HCT116 (cell line): ENCODE measurements at regions not wholly inside any gene's neighbourhood (a gene's known extent, or its start where the extent isn't known, plus 50 kb on each side); places are given as distances from the start of the nearest gene placed in this dataset.

Experiments
- ATAC-seq: fragments of 200-7000 bp; cut with Tn5 transposase; 2 replicates; pipeline ENCODE4 v1.9.1; 2020; ENCODE audit warnings: mild to moderate bottlenecking, moderate library complexity
- BruUV-seq: library from RNA; stranded (reverse); fragments of 400-500 nt; replicated peaks from 2 replicates; lab custom pipeline; 2021; lab: Mats Ljungman, UMichigan
- CTCF ChIA-PET: fragments of 300-600 bp; sonication (Branson Sonifier 250); formaldehyde crosslinking; loops from one replicate; lab custom pipeline; 2021; ENCODE audit warnings: antibody characterized with exemption; lab: Charles Lee
- POLR2A ChIA-PET: fragments of 300-600, 350-600 bp; sonication (Branson Sonifier 250); formaldehyde crosslinking; loops from one replicate; lab custom pipeline; 2021; ENCODE audit warnings: antibody characterized with exemption; lab: Charles Lee
- RAD21 ChIA-PET, 2 experiments: fragments of 300-600 bp; sonication (Branson Sonifier 250); formaldehyde crosslinking; loops; one replicate each; lab custom pipeline; 2023; ENCODE audit warnings: low total read pairs in 2 of 2; ENCODE audit not compliant: uncharacterized antibody in 2 of 2, unreplicated experiment in 2 of 2, low non-redundant PET in 1 of 2; lab: Charles Lee
- DNase-seq: peaks from one replicate; pipeline ENCODE4 v3.0.0-alpha.2; 2010; ENCODE audit warnings: low read depth, low spot score
- H2AFZ ChIP-seq: fragments of 200-600 bp; shearing (Covaris generic), sonication (generic); 2 replicates; pipeline ENCODE4 v1.6.1; 2017; ENCODE audit warnings: low read depth, mixed run types, mixed read lengths, antibody characterized with exemption, low read length; ENCODE audit not compliant: poor library complexity, severe bottlenecking
- H3K27ac ChIP-seq: 2 replicates; pipeline ENCODE4 v1.5.1; 2012; ENCODE audit warnings: low read depth, low read length
- H3K27me3 ChIP-seq: fragments of 200-600 bp; sonication (generic); 2 replicates; pipeline ENCODE4 v1.6.1; 2016; ENCODE audit warnings: mixed run types, low read length, mixed read lengths; ENCODE audit not compliant: insufficient read depth
- H3K36me3 ChIP-seq, 2 experiments: fragments of 200-500 bp in 1 of 2; fragments of 200-600 bp in 1 of 2; sonication (Bioruptor generic) in 1 of 2; sonication (generic) in 1 of 2; 2 replicates each; pipeline versions ENCODE4 v1.5.1 to v1.6.1; 2014 to 2016; ENCODE audit warnings: low read length in 2 of 2, inconsistent platforms in 1 of 2, mixed read lengths in 1 of 2, mixed run types in 1 of 2; ENCODE audit not compliant: insufficient read depth in 2 of 2, control insufficient read depth in 1 of 2
- H3K4me1 ChIP-seq, 2 experiments: fragments of 200-600 bp in 1 of 2; sonication (generic) in 1 of 2; 2 replicates each; pipeline versions ENCODE4 v1.5.1 to v1.6.1; 2012 to 2017; ENCODE audit warnings: low read length in 2 of 2, inconsistent platforms in 1 of 2, mild to moderate bottlenecking in 1 of 2, mixed read lengths in 1 of 2, mixed run types in 1 of 2, moderate library complexity in 1 of 2; ENCODE audit not compliant: insufficient read depth in 2 of 2, control insufficient read depth in 1 of 2
- H3K4me2 ChIP-seq: fragments of 200-600 bp; sonication (generic); 2 replicates; pipeline ENCODE4 v1.6.1; 2017; ENCODE audit warnings: mixed run types, low read length, mixed read lengths
- H3K4me3 ChIP-seq, 2 experiments: fragments of 200-600 bp in 1 of 2; sonication (generic) in 1 of 2; replicated peaks in 1 of 2; 2 replicates each; pipeline ENCODE4 v1.5.1; 2011 to 2016; ENCODE audit warnings: low read length in 2 of 2, control low read depth in 1 of 2, low read depth in 1 of 2, mild to moderate bottlenecking in 1 of 2, mixed read lengths in 1 of 2, mixed run types in 1 of 2
- H3K79me2 ChIP-seq: fragments of 200-600 bp; sonication (generic); 2 replicates; pipeline ENCODE4 v1.6.1; 2017; ENCODE audit warnings: mild to moderate bottlenecking, mixed run types, low read length, moderate library complexity, mixed read lengths; ENCODE audit not compliant: insufficient read depth
- H3K9ac ChIP-seq: fragments of 200-600 bp; sonication (generic); 2 replicates; pipeline ENCODE4 v1.6.1; 2016; ENCODE audit warnings: low read length, mixed read lengths
- H3K9me2 ChIP-seq: fragments of 200-600 bp; sonication (generic), shearing (Covaris generic); 2 replicates; pipeline ENCODE4 v1.6.1; 2017; ENCODE audit warnings: mixed run types, mild to moderate bottlenecking, moderate library complexity; ENCODE audit not compliant: insufficient read depth
- H3K9me3 ChIP-seq, 2 experiments: fragments of 200-500 bp in 1 of 2; fragments of 200-600 bp in 1 of 2; sonication (Bioruptor generic) in 1 of 2; sonication (generic) in 1 of 2; 2 replicates each; pipeline ENCODE4 v1.6.1; 2014 to 2017; ENCODE audit warnings: low read length in 2 of 2, mixed read lengths in 2 of 2, inconsistent platforms in 1 of 2, low read depth in 1 of 2, mild to moderate bottlenecking in 1 of 2, mixed run types in 1 of 2, moderate library complexity in 1 of 2; ENCODE audit not compliant: control insufficient read depth in 1 of 2, insufficient read depth in 1 of 2
- H4K20me1 ChIP-seq: fragments of 200-600 bp; sonication (generic), shearing (Covaris generic); 2 replicates; pipeline ENCODE4 v1.6.1; 2017; ENCODE audit warnings: mixed run types, mild to moderate bottlenecking, moderate library complexity; ENCODE audit not compliant: insufficient read depth
- CBX3 ChIP-seq: IDR thresholded peaks from 2 replicates; pipeline ENCODE4 v1.6.1; 2012; ENCODE audit warnings: low read depth
- EGR1 ChIP-seq: IDR thresholded peaks from 2 replicates; pipeline ENCODE4 v1.6.1; 2012; ENCODE audit warnings: low read depth
- EZH2 ChIP-seq: fragments of 200-600 bp; sonication (generic); IDR thresholded peaks from 2 replicates; pipeline ENCODE4 v1.6.1; 2017; ENCODE audit warnings: antibody characterized with exemption, mixed run types
- EZH2phosphoT487 ChIP-seq: fragments of 200-600 bp; IDR thresholded peaks from 2 replicates; pipeline ENCODE4 v1.6.1; 2018; ENCODE audit warnings: antibody characterized with exemption, borderline replicate concordance
- POLR2A ChIP-seq: IDR thresholded peaks from 2 replicates; pipeline ENCODE4 v1.7.0; 2011; ENCODE audit warnings: borderline replicate concordance; ENCODE audit not compliant: insufficient read depth, insufficient read length; ENCODE audit errors: extremely low read depth
- SIN3A ChIP-seq: IDR thresholded peaks from 2 replicates; pipeline ENCODE4 v1.6.1; 2012; ENCODE audit warnings: low read depth
- SRF ChIP-seq: IDR thresholded peaks from 2 replicates; pipeline ENCODE4 v1.6.1; 2012; ENCODE audit warnings: low read depth
- TCF7L2 ChIP-seq: IDR thresholded peaks from 2 replicates; pipeline ENCODE4 v1.7.0; 2011; ENCODE audit warnings: borderline replicate concordance, inconsistent platforms; ENCODE audit not compliant: insufficient read depth, insufficient read length; ENCODE audit errors: extremely low read depth
- YY1 ChIP-seq: IDR thresholded peaks from 2 replicates; pipeline ENCODE4 v1.6.1; 2011; ENCODE audit warnings: low read length, low read depth, moderate library complexity, mild to moderate bottlenecking; ENCODE audit not compliant: insufficient replicate concordance; ENCODE audit errors: extremely low read depth
- ZFX ChIP-seq: fragments of 450-650 bp; IDR thresholded peaks from 2 replicates; pipeline ENCODE4 v1.6.1; 2017
- intact Hi-C: fragments of 100-400 bp; cut with micrococcal nuclease; formaldehyde crosslinking; loops from 2 replicates; pipeline ENCODE4 v1.10.0; 2022
- TF ChIP-seq, protein P1 (sequence below): IDR thresholded peaks from 2 replicates; pipeline ENCODE4 v1.6.1; 2011; ENCODE audit warnings: mild to moderate bottlenecking, low read length, moderate library complexity; ENCODE audit not compliant: insufficient replicate concordance; ENCODE audit errors: extremely low read depth

- POLR2A ChIA-PET, result no interaction called here
- TF ChIP-seq EGR1, result no peak
- no peak for TF ChIP-seq CBX3
- no peak for TF ChIP-seq TCF7L2
- TF ChIP-seq, protein P1, sequence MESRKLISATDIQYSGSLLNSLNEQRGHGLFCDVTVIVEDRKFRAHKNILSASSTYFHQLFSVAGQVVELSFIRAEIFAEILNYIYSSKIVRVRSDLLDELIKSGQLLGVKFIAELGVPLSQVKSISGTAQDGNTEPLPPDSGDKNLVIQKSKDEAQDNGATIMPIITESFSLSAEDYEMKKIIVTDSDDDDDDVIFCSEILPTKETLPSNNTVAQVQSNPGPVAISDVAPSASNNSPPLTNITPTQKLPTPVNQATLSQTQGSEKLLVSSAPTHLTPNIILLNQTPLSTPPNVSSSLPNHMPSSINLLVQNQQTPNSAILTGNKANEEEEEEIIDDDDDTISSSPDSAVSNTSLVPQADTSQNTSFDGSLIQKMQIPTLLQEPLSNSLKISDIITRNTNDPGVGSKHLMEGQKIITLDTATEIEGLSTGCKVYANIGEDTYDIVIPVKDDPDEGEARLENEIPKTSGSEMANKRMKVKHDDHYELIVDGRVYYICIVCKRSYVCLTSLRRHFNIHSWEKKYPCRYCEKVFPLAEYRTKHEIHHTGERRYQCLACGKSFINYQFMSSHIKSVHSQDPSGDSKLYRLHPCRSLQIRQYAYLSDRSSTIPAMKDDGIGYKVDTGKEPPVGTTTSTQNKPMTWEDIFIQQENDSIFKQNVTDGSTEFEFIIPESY, result no peak
- no peak for TF ChIP-seq SRF
- TF ChIP-seq EZH2, result no peak
- no peak for TF ChIP-seq SIN3A
- TF ChIP-seq EZH2phosphoT487, result no peak
- TF ChIP-seq YY1, result no peak
- TF ChIP-seq POLR2A, result no peak
- no peak for TF ChIP-seq ZFX
- CTCF ChIA-PET, result no interaction called here
Measured at GRCh38 chr20:1804554-1804956, 90.7 kb upstream of the SIRPA start.

More at GRCh38 chr20:1804554-1804956, 90.7 kb upstream of the SIRPA start:
- no peak overlapping the region for H3K9ac ChIP-seq
- H3K4me2 ChIP-seq, result no peak overlapping the region
- no peaks in the 10 kb centered on the region for H3K27me3 ChIP-seq
- H2AFZ ChIP-seq, result no peak overlapping the region
- H3K79me2 ChIP-seq, result no peaks in the 10 kb centered on the region
- H3K4me3 ChIP-seq, result no peak overlapping the region
- no peaks in the 10 kb centered on the region for H3K36me3 ChIP-seq
- ATAC-seq, result no peak
- no peaks in the 10 kb centered on the region for H3K9me3 ChIP-seq
- no peaks in the 10 kb centered on the region for H3K9me2 ChIP-seq
- H3K4me1 ChIP-seq, result peaks cover 3 to 19% of the 10 kb centered on the region in 2 experiments; a peak in 2 of 4 replicates
- BruUV-seq, result no TSS peak
- no peaks in the 10 kb centered on the region for H4K20me1 ChIP-seq
- no peak overlapping the region for H3K27ac ChIP-seq
- RAD21 ChIA-PET, result no interaction called here
- DNase-seq, result no peak
- intact Hi-C loops, result no loop called here
